Neural cell (in vitro differentiated cells): ENCODE measurements at regions not wholly inside any gene's neighbourhood (a gene's known extent, or its start where the extent isn't known, plus 50 kb on each side); places are given as distances from the start of the nearest gene placed in this dataset.

Experiments
- H2AFZ ChIP-seq: fragments of 200-600, 300-800 bp; sonication (generic), shearing (Covaris generic); 2 replicates; pipeline ENCODE4 v1.6.0; 2014; ENCODE audit warnings: low read depth, mild to moderate bottlenecking, antibody characterized with exemption, low read length, moderate library complexity
- H3F3A ChIP-seq: fragments of 200-600 bp; shearing (Covaris generic); 2 replicates; pipeline ENCODE4 v1.6.1; 2016; ENCODE audit warnings: mild to moderate bottlenecking, moderate library complexity, mixed read lengths, antibody characterized with exemption, low read length; ENCODE audit not compliant: insufficient read depth, poor library complexity, severe bottlenecking
- H3K27ac ChIP-seq: fragments of 200-600, 300-800 bp; sonication (generic), shearing (Covaris generic); 2 replicates; pipeline ENCODE4 v1.5.1; 2014; ENCODE audit warnings: mild to moderate bottlenecking, low read length, moderate library complexity
- H3K27me3 ChIP-seq: fragments of 300-800, 200-600 bp; sonication (generic), shearing (Covaris generic); 2 replicates; pipeline ENCODE4 v1.6.0; 2014; ENCODE audit warnings: mild to moderate bottlenecking, low read depth, low read length, moderate library complexity; ENCODE audit not compliant: insufficient read depth
- H3K36me3 ChIP-seq: fragments of 300-800, 200-600 bp; sonication (generic), shearing (Covaris generic); 2 replicates; pipeline ENCODE4 v1.5.1; 2014; ENCODE audit warnings: mild to moderate bottlenecking, antibody characterized with exemption, low read length, moderate library complexity; ENCODE audit not compliant: insufficient read depth
- H3K4me2 ChIP-seq: fragments of 300-800, 200-600 bp; sonication (generic), shearing (Covaris generic); 2 replicates; pipeline ENCODE4 v1.6.0; 2014; ENCODE audit warnings: mild to moderate bottlenecking, low read length
- H3K4me3 ChIP-seq: fragments of 300-800, 200-600 bp; sonication (generic), shearing (Covaris generic); 2 replicates; pipeline ENCODE4 v1.5.1; 2014; ENCODE audit warnings: mild to moderate bottlenecking, low read length, moderate library complexity
- H3K79me2 ChIP-seq: fragments of 200-600 bp; shearing (Covaris generic); replicated peaks from 2 replicates; pipeline ENCODE4 v1.6.0; 2014; ENCODE audit warnings: mild to moderate bottlenecking, low read length, moderate library complexity; ENCODE audit not compliant: insufficient read depth
- H3K9ac ChIP-seq: fragments of 300-800, 200-600 bp; sonication (generic), shearing (Covaris generic); 2 replicates; pipeline ENCODE4 v1.6.1; 2016; ENCODE audit warnings: mild to moderate bottlenecking, low read length, mixed read lengths
- H3K9me2 ChIP-seq: fragments of 200-600 bp; shearing (Covaris generic); 2 replicates; pipeline ENCODE4 v1.6.1; 2016; ENCODE audit warnings: mild to moderate bottlenecking, low read length, mixed read lengths; ENCODE audit not compliant: insufficient read depth
- H3K9me3 ChIP-seq: fragments of 200-600, 300-800 bp; sonication (generic), shearing (Covaris generic); 2 replicates; pipeline ENCODE4 v1.6.1; 2016; ENCODE audit warnings: mild to moderate bottlenecking, mixed run types, low read length, moderate library complexity, mixed read lengths
- H4K20me1 ChIP-seq: fragments of 200-600 bp; shearing (Covaris generic); 2 replicates; pipeline ENCODE4 v1.6.1; 2016; ENCODE audit warnings: mild to moderate bottlenecking, mixed run types; ENCODE audit not compliant: insufficient read depth
- CTCF ChIP-seq: fragments of 450-650 bp; IDR thresholded peaks from 2 replicates; pipeline ENCODE4 v1.5.1; 2014; ENCODE audit warnings: antibody characterized with exemption, mild to moderate bottlenecking, moderate library complexity; ENCODE audit not compliant: poor library complexity, severe bottlenecking
- EP300 ChIP-seq: fragments of 450-650 bp; conservative IDR thresholded peaks from 2 replicates; pipeline ENCODE4 v1.6.1; 2014; ENCODE audit warnings: antibody characterized with exemption, mild to moderate bottlenecking, moderate library complexity; ENCODE audit not compliant: poor library complexity, severe bottlenecking
- EZH2 ChIP-seq: fragments of 200-600, 300-800 bp; shearing (Covaris generic), sonication (generic); IDR thresholded peaks from 2 replicates; pipeline ENCODE4 v1.6.1; 2014; ENCODE audit warnings: antibody characterized with exemption, low read length, borderline replicate concordance, mild to moderate bottlenecking; ENCODE audit not compliant: insufficient read depth, poor library complexity, severe bottlenecking
- MXI1 ChIP-seq: fragments of 450-650 bp; conservative IDR thresholded peaks from 2 replicates; pipeline ENCODE4 v1.6.1; 2014; ENCODE audit warnings: antibody characterized with exemption, mild to moderate bottlenecking; ENCODE audit not compliant: poor library complexity, severe bottlenecking
- POLR2AphosphoS5 ChIP-seq: IDR thresholded peaks from 2 replicates; pipeline ENCODE4 v1.6.1; 2012
- RAD21 ChIP-seq: fragments of 450-650 bp; conservative IDR thresholded peaks from 2 replicates; pipeline ENCODE4 v1.6.1; 2014; ENCODE audit warnings: antibody characterized with exemption, mild to moderate bottlenecking, moderate library complexity
- REST ChIP-seq: IDR thresholded peaks from 2 replicates; pipeline ENCODE4 v1.6.1; 2012; ENCODE audit warnings: borderline replicate concordance
- SMC3 ChIP-seq: fragments of 450-650 bp; conservative IDR thresholded peaks from 2 replicates; pipeline ENCODE4 v1.6.1; 2014; ENCODE audit warnings: antibody characterized with exemption, mild to moderate bottlenecking, moderate library complexity; ENCODE audit not compliant: poor library complexity
- TAF1 ChIP-seq: IDR thresholded peaks from 2 replicates; pipeline ENCODE4 v1.6.1; 2012; ENCODE audit warnings: low read depth

- Histone ChIP-seq H3K36me3 (no peaks in the 10 kb centered on the region), H4K20me1 (no peaks in the 10 kb centered on the region), H3K9ac (no peak overlapping the region), H3K4me2 (no peak overlapping the region), H3K27ac (no peak overlapping the region), H3F3A (no peaks in the 10 kb centered on the region), H3K79me2 (no peaks in the 10 kb centered on the region), H3K9me2 (no peaks in the 10 kb centered on the region), H2AFZ (no peak overlapping the region), H3K4me3 (no peak overlapping the region), H3K9me3 (peaks cover 2% of the 10 kb centered on the region), H3K27me3 (no peaks in the 10 kb centered on the region)
- TF ChIP-seq EZH2 = no peak
- TF ChIP-seq EP300 = no peak
- no peak for TF ChIP-seq RAD21
- no peak for TF ChIP-seq POLR2AphosphoS5
- TF ChIP-seq REST = no peak
- no peak for TF ChIP-seq TAF1
- TF ChIP-seq CTCF = no peak
- no peak for TF ChIP-seq SMC3
- TF ChIP-seq MXI1 = no peak
Measured at GRCh38 chr2:157959249-157959648, 83.1 kb upstream of the ACVR1 start.

GRCh38 chr2:157957596-157957995 is 81.5 kb upstream of the ACVR1 start:
- no peaks in the 10 kb centered on the region for H4K20me1 ChIP-seq
- TF ChIP-seq POLR2AphosphoS5 (no peak), SMC3 (no peak), RAD21 (no peak), REST (no peak), EP300 (no peak), EZH2 (no peak), TAF1 (no peak), CTCF (no peak), MXI1 (no peak)
- H3K4me3 ChIP-seq = no peak overlapping the region
- H3K36me3 ChIP-seq = no peaks in the 10 kb centered on the region
- H3K4me2 ChIP-seq = no peak overlapping the region
- no peaks in the 10 kb centered on the region for H3K9me2 ChIP-seq
- no peaks in the 10 kb centered on the region for H3F3A ChIP-seq
- H3K9me3 ChIP-seq = peaks cover 2% of the 10 kb centered on the region
- H3K27ac ChIP-seq = no peak overlapping the region
- H3K79me2 ChIP-seq = no peaks in the 10 kb centered on the region
- H3K27me3 ChIP-seq = no peaks in the 10 kb centered on the region
- H2AFZ ChIP-seq = no peak overlapping the region
- H3K9ac ChIP-seq = no peak overlapping the region
